SU-DHL-6 (cell line): ENCODE measurements at regions not wholly inside any gene's neighbourhood (a gene's known extent, or its start where the extent isn't known, plus 50 kb on each side); places are given as distances from the start of the nearest gene placed in this dataset.

Experiments used
- EZH2phosphoT487 ChIP-seq: fragments of 200-600 bp; sonication (generic), shearing (Covaris generic); conservative IDR thresholded peaks from 2 replicates; pipeline ENCODE4 v1.6.1; 2018; ENCODE audit warnings: mild to moderate bottlenecking, antibody characterized with exemption, low read length, moderate library complexity, mixed read lengths
- TF ChIP-seq, protein P1 (sequence below): fragments of 200-600 bp; sonication (generic); IDR thresholded peaks from one replicate; pipeline ENCODE4 v1.5.1; 2017; ENCODE audit warnings: antibody characterized with exemption, mild to moderate bottlenecking, low read length, moderate library complexity; ENCODE audit not compliant: insufficient read depth, poor library complexity, severe bottlenecking

DNA sequence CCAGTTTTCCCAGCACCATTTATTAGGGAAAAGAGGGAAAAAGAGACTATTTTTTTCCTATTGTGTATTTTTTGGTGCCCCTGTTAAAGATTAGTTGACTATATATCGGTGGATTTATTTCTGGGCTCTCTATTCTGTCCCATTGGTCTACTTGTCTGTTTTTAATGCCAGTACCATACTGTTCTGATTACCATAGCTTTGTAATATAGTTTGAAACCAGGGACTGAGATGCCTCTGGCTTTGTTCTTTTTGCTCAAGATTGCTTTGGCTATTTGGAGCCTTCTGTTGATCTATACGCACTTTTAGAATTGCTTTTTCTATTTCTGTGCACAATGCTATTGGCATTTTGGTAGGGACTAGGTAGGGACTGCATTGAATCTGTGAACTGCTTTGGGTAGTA is 151.7 kb downstream of the ADCYAP1 start:
- TF ChIP-seq, protein P1, sequence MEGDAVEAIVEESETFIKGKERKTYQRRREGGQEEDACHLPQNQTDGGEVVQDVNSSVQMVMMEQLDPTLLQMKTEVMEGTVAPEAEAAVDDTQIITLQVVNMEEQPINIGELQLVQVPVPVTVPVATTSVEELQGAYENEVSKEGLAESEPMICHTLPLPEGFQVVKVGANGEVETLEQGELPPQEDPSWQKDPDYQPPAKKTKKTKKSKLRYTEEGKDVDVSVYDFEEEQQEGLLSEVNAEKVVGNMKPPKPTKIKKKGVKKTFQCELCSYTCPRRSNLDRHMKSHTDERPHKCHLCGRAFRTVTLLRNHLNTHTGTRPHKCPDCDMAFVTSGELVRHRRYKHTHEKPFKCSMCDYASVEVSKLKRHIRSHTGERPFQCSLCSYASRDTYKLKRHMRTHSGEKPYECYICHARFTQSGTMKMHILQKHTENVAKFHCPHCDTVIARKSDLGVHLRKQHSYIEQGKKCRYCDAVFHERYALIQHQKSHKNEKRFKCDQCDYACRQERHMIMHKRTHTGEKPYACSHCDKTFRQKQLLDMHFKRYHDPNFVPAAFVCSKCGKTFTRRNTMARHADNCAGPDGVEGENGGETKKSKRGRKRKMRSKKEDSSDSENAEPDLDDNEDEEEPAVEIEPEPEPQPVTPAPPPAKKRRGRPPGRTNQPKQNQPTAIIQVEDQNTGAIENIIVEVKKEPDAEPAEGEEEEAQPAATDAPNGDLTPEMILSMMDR: no peak
- TF ChIP-seq EZH2phosphoT487: no peak
